HG03432 (cell line): ENCODE measurements at regions not wholly inside any gene's neighbourhood (a gene's known extent, or its start where the extent isn't known, plus 50 kb on each side); places are given as distances from the start of the nearest gene placed in this dataset.
"Not testable (repeated sequence)": the region's sequence is repeated elsewhere in the genome, so short reads cannot be mapped to it uniquely, and the experiment has no call there.

Experiments
- ATAC-seq: cut with Tn5 transposase; IDR thresholded peaks from one replicate; pipeline ENCODE4 v1.9.1; 2021; ENCODE audit warnings: mild to moderate bottlenecking, moderate library complexity; ENCODE audit not compliant: unreplicated experiment

DNA sequence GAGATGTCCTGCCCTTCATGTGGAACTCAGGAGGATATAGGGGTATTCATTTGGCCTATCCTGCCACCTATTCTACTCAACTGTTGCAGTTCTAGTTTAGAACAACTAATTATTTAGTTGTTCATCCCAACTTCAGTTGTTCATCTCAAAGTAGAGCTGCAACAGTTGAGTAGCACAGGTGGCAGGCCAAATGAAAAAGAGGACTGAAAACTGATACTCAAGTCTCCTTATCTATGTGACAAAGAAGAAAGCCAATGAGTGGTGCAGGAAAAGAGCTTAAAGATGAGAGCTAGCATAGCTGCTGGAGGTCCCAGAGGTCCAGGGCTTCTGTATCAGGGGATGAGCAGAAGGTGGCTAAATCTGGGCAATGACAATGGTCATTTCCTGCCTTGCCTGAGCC, 148.9 kb upstream of the KITLG start:
- ATAC-seq, result no peak

DNA sequence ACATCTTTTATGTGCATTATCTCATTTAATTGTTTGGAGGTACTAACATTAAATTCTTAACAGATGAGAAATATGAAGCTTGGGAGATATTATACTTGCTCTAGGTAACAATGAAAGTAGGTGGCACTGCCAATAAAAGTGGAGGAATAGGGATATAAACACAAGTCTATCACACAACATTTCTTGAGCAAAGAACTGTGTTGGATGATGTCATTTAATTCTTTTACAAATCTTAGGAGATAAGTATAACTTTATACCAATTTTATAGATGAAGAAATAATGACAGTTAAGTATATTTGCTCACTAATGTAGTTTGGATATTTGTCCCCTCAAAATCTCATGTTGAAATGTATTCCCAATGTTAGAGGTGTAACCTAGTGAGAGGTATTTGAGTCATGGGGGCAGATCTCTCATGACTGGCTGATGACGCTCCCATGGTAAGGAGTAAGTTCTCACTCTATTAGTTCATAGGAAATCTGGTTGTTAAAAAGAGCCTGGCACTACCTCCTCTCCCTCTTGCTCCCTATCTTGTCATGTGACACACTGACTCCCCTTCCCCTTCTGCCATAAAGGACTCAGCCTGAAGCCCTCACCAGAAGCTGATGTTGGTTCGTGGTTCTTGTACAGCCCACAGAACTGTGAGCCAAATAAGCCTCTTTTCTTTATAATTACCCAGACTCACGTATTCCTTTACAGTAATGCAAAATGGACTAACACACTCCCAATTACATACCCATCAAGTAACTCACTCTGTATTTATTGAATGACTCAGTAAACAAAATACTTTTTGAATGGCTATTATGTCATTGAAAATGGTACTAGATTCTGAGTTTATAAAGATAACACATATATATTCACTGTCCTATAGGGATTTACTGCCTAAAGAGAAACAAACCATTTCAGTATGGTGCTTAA, 146.8 kb upstream of the KITLG start:
- ATAC-seq, result no peak

DNA sequence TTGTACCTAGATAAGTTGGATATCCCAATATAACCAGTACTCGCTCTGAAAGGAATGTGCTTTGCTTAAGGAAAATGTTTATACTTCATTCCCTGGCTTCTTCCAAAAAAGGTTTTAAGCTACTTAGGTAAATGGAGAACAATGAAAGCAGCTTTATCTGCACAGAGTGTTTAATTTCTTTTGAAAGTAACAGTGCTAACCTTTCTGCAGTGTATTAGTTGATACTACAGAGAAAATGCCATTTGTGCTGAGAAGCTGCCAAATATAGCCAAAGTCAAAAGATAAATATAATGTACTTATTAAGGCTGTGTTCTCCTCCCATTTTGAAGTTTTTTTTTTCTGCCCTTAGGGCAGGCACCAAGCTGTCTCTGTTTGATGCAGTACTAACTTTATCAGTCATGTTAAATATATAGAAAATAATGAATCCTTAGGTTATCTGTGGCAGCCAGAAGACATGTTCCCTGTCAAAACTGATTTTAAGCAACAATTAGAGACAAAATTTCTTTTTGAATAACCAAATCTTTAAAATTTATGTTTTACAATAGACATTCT, 145.4 kb upstream of the KITLG start:
- no peak for ATAC-seq

DNA sequence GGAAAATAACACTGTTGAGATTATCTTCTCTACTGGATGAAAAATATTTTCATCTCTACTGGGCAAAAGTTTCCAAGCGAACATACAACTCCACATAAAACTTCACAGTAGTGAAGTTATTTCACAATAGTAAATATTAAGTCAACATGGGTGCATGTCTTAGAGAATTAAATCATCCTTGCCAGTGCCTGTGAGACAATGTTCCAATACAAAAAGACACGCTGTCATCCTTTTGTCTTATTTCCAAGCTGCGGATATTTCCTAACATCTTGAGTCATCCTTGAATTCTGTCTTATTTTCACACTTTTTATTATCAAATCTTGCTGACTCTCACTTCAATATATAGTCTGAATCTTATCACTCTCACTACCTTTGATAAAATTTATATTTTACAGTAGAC, 142.9 kb upstream of the KITLG start:
- no peak for ATAC-seq

DNA sequence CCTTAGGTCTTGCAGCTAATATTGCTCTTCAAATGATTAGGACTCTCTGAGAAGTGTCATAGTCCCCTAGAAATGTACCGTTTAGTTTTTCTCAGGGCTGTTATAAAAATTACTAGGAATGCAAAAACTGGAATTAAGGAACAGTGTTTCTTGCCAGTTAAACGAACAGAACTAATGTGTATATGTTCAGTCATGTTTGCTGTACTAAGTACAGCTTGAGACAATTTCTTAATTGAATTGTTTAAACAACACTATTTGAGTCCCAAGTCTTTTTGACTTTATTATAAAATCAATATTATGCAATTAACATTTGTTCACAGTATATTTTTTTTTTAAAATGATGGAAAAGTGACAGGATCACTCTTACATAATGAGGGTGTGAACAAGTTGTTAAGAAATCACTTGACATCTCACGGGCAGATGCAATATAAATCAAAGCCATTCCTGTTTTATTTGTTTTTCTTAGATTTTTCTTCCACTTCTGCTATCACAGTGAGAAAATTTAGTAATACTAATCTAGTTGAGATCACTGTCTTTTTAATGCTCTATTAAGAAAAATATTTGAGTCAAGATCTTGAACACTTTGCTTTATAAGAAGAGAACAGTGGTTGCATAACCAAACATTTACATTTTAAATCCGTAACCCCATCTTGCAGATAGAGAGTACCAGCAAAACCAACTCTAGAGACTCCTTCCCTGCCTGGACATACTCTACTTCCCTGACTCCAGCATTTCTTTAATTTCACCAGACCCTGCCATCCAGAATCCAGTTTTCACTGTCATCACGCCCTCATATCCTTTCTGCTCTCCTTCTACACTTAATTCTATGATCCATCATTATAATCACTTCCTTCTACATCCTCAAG, 140.7 kb upstream of the KITLG start:
- ATAC-seq, result no peak

DNA sequence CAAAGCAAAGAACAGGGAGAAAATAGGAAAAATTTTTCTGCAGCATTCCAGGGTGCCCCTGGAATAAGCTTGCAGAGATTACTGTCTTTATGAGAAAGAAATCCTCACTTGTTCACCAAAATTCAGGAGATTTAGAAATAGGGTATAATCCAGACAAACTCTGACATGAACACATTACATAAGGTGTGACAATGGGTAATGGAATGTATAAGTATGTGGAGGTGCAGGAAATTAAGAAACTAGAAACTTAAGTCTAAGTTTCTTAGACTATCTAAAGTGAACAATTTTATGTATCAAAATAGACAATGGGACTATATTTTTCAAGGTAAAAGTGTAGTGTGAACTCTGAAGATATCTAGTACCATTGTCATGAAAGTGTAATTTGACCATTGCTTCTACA, 140.0 kb upstream of the KITLG start:
- ATAC-seq, result no peak

DNA sequence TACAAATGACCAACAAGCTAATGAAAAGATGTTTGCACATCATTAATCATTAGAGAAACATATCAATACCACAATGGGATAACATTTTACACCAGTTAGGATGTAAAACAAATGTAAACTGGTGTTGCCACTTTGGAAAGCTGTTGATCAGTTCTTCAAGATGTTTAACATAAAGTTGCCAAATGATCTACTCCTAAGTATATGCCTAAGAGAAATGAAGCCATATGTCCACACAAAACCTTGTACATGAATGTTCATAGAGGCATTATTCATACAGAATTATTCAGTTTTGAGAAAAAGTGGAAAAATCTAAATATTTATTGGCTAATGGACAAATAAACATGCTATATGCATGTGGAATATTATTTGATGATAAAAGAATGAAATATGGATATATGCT, 136.9 kb upstream of the KITLG start:
- no peak for ATAC-seq

DNA sequence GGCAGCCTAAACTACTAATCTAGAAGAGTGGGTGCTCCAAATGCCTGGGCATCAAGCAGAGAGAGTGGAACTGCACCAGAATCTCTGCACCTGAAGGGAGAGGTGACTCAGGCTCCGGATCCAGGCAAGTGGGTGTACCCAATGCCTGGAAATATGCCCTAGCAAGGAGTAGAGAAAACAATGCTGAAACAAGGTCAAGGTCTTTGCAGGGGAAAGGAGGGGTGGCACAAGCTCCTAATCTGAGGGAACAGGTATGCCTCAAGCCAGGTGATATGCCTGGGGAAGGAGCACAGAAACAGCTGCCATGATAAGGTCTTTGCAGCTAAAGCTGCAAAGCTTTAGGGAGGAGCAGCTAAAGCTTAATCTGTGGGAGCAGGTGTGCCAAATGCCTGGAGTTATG, 136.0 kb upstream of the KITLG start:
- no peak for ATAC-seq

DNA sequence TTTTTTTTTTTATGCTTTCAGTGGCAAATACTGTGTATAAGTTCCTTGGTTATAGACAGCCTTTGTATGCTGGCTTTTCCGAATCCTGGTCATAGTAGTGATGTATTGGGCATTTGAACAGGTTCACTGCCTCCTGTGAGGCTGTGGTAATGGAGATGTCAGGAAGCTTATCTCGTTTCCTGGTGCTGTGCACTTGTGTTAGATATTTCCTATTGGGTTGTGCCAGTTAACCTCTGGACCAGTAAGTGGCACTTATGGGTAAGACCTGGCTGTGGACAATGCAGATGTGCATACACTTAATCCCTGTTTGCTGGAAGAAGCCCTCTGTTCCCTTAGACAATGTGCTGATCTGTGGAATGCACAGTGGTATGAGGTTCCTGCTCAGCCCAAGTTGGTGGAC, 135.4 kb upstream of the KITLG start:
- no peak for ATAC-seq

DNA sequence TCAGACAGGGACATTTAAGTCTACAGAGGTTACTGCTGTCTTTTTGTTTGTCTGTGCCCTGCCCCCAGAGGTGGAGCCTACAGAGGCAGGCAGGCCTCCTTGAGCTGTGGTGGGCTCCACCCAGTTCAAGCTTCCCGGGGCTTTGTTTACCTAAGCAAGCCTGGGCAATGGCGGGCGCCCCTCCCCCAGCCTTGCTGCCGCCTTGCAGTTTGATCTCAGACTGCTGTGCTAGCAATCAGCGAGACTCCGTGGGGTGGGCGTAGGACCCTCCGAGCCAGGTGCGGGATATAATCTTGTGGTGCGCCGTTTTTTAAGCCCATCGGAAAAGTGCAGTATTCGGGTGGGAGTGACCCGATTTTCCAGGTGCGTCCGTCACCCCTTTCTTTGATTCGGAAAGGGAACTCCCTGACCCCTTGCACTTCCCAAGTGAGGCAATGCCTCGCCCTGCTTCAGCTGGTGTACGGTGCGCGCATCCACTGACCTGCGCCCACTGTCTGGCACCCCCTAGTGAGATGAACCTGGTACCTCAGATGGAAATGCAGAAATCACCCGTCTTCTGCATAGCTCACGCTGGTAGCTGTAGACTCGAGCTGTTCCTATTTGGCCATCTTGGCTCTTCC, 134.1 kb upstream of the KITLG start:
- not testable (repeated sequence) for ATAC-seq

DNA sequence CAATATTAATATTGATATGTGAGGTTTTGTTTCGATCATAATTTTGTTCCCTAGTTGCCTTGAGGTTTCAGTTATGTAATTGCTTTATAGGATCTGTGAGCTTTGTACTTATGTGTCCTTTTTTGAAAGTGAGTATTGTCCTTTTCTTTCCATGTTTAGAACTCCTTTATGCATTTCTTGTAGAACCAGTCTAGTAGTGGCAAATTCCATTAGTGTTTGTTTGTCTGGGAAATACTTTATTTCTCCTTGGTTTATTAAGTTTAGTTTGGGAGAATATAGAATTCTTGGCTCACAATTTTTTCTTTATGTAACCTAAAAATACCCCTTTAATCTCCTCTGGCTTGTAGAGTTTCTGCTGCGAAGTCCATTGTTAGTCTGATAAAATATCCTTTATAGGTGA, 127.5 kb upstream of the KITLG start:
- ATAC-seq, result no peak

DNA sequence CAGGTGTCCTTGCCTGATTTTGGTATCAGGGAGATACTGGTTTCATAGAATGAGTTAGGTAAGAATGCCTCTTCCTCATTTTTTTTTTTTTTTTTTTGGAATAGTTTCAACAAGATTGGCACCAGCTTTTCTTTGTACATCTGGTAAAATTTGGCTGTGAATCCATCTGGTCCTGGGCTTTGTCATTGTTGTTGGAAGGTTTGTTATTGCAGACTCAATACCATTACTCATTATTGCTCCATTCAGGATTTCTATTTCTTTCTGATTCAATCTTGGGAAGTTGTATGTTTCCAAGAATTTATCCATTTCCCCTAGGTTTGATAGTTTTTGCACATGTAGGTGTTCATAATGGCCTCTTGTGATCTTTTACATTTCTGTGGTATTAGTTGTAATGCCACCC, 126.0 kb upstream of the KITLG start:
- no peak for ATAC-seq

DNA sequence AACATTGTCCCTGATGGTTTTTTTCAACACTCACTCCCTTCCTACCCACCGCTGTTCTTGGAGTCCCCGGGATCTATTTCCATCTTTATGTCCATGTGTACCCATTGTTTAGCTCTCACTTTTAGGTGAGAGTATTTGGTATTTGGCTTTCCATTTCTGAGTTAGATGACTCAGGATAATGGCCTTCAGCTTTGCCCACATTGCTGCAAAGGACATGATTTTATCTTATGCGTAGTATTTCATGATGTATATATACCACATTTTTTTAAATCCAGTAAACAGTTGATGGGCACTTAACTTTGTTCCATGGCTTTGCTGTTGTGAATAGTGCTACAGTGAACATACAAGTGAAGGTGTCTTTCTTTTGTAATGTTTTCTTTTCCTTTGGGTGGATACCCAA, 123.5 kb upstream of the KITLG start:
- ATAC-seq, result no peak

DNA sequence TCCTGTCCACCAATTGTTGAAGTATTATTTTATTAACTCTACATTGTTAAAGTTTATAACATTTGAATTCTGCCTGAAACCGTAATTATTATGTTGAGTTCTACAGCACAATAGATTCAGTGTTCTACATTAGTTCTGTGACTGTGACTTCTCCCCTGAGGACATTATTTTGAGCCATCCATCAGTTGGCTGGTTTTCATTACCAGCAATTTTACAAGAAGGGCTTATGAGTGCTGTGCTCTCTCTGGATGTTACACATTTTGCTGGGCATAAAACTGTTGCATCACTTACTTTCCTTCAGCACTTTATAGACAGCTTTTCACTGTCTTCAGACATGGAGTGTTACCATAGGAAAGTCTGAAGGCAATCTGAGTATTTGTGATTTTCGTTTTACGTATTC, 118.2 kb upstream of the KITLG start:
- no peak for ATAC-seq

DNA sequence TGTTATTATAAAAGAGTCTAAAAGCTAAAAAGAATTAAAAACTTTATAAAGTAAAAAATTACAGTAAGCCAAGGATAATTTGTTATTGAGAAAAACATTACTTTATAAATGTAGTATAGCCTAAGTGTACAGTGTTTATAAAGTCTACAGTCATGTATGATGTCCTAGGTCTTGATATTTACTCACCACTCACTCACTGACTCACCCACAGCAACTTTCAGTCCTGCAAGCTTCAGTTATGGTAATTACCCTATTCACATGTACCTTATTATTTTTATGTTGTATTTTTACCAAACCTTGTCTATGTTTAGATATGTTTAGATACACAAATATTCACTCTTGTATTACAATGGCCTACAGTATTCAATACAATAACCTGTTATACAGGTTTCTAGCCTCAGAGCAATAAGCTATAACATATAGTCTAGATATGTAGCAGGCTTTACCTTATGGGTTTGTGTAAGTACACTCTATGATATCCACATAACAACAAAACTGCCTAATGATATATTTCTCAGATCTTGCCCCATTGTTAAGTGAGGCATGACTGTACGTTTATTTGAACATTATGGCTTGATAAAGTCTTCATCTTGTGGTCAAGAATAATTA, 113.7 kb upstream of the KITLG start:
- ATAC-seq, result no peak

DNA sequence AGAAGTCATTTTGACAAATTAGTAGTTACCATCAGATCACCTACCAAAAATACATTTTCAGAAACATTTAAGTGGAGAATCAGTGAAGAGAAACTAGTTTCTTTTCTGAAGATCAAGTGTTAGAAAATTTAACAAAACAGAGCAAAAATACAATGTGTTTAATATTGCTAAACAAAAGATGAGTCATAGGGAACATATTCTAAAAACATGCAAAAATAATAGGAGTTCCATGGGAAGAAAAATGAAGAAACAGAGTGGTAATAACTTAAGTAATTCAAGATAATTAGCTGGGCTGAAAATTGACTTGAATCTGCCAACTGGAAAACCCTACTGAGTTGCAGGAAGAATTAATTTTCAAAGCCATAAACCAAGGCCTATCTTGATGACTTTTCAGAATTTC, 111.5 kb upstream of the KITLG start:
- no peak for ATAC-seq

DNA sequence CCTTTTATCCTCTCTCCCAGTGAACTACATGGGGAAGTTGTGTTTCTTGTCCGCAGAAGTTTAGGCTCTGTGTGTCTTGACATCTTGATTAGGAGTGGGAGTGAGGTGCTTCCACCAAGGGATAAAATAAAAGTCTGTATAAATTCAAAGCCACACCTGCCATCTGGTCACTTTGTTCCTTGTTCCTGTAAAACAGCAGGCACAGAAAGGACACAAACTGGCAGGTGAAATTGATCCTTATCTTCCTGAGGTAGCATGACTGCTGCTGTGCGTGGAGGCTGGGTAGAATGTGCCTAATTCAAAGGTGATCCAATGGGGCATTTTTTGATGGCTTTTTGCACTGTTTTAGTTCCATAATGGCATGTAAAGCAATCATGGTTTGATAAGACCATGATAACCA, 104.3 kb upstream of the KITLG start:
- no peak for ATAC-seq

DNA sequence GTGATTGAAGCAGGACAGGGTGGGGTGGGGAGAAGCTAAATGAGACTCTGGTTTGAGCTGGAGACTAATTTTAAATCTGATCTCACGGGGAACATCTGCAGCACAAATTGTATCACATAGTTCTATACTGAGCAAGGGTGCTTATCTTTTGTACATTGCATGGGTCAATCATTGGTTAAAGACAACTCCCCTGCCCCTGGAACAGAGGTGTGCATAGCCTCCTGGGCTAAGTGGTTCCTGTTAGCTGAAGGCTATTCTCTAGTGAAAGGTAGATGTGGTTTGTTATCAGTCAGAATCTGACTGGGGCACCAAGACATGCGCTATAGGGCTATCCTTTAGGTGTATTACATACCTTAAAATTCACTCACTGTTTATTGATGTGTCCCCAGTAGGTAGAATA, 103.9 kb upstream of the KITLG start:
- no peak for ATAC-seq

DNA sequence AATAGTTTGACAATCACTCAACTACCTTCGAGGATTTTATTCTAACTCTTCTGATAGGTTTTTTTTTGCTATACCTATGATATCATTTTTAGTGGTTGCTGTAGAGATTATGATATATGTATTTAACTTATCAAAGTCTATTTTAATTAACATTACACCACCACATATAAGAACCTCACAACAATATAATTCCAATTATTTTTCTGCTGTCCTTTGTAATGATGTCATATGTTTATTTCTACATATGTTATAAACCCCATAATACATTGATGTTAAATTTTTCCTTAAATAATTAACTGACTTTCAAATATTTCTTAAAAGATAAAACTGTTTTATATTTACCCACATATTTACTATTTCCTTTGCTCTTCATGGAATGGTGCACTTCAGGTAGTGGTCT, 103.4 kb upstream of the KITLG start:
- ATAC-seq, result no peak

DNA sequence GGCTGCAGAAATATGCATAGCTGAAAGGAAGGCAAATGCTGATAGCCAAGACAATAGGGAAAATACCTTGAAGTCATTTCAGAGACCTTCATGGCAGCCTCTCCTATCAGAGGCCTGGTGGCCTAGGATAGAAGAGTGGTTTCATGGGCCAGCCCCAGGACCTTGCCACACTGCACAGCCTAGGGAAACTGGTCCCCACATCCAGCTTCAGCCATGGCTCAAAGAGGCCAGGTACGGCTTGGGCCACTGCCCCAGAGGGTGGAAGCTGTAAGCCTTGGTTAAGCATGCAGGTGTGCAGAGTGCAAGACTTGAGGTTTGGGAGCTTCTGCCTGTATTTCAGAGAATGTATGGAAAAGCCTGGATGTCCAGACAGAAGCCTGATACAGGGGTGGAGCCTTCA, 101.0 kb upstream of the KITLG start:
- ATAC-seq, result no peak

DNA sequence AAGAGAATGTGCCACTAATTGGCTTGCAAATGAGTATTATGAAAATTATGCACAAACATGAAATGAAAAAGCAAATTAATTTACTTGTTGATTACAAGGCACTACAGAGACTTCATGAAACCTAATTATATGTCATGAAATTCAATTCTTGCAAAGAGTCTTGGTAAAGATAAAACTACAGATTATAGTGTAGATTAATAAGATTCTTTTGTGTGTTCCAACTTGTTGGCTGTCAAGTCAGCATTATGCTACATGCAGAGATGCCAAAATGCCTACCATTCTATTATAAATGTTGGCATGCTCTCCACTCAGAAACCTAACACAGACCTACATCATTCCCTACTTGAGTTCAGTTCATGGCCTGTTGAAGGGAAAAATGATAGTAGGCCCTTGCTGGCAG, 97.2 kb upstream of the KITLG start:
- ATAC-seq, result no peak
